ENCODE measurements at regions not wholly inside any gene's neighbourhood (a gene's known extent, or its start where the extent isn't known, plus 50 kb on each side); places are given as distances from the start of the nearest gene placed in this dataset.
"Not testable (repeated sequence)": the region's sequence is repeated elsewhere in the genome, so short reads cannot be mapped to it uniquely, and the experiment has no call there.

GRCh38 chr1:120665250-120665577 is 58.5 kb upstream of the NBPF26 start:
- not testable (repeated sequence) for TF ChIP-seq POLR2AphosphoS5 (IDR thresholded peaks at IDR 0.05; ENCODE audit: low read depth, low read length); POLR2A (IDR thresholded peaks at IDR 0.05; ENCODE audit: low read depth, low read length); TAF1 (IDR thresholded peaks at IDR 0.05; ENCODE audit: low read depth, low read length); PAX5 (IDR thresholded peaks at IDR 0.05; ENCODE audit: insufficient read depth, low read length, severe bottlenecking); POU2F2 (IDR thresholded peaks at IDR 0.05; ENCODE audit: low read depth, low read length)
